ENCODE measurements at regions not wholly inside any gene's neighbourhood (a gene's known extent, or its start where the extent isn't known, plus 50 kb on each side); places are given as distances from the start of the nearest gene placed in this dataset.

DNA sequence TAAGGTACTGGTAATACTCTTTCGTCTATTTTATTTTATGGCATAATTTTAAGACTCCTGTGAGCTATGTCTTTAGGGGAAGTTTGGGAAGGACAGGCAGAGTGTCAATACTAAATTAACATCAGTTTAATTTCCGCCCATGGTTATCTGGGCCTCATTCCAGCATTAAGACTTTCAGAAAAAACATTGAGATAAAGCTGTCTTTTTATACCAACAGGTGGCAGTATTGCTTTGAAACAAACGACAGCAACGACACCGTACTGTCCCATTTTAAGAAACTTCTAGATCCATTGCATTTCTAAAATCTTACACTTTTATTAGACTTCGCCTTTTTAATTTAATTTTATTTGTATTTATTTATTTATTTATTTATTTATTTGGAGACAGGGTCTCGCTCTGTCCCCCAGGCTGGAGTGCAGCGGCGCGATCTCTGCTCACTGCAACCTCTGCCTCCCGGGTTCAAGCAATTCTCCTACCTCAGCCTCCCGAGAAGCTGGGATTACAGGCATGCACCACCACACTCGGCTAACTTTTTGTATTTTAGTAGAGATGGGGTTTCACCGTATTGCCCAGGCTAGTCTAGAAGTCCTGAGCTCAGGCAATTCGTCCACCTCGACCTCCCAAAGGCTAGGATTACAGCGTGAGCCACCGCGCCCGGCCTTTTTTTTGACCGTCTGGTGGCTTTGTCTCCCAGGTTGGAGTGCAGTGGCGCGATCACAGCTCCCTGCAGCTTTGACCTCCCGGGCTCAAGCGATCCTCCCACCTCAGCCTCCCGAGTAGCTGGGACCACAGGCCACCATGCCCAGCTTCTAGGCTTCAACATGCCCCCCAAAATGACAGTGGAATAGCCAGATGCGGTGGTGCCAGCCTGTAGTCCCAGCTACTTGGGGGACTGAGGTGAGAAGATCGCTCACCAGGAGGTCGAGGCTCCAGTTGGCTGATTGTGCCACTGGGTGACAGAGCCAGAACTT is 78.7 kb upstream of the C1GALT1 start (continued):
- TF ChIP-seq, protein P1, sequence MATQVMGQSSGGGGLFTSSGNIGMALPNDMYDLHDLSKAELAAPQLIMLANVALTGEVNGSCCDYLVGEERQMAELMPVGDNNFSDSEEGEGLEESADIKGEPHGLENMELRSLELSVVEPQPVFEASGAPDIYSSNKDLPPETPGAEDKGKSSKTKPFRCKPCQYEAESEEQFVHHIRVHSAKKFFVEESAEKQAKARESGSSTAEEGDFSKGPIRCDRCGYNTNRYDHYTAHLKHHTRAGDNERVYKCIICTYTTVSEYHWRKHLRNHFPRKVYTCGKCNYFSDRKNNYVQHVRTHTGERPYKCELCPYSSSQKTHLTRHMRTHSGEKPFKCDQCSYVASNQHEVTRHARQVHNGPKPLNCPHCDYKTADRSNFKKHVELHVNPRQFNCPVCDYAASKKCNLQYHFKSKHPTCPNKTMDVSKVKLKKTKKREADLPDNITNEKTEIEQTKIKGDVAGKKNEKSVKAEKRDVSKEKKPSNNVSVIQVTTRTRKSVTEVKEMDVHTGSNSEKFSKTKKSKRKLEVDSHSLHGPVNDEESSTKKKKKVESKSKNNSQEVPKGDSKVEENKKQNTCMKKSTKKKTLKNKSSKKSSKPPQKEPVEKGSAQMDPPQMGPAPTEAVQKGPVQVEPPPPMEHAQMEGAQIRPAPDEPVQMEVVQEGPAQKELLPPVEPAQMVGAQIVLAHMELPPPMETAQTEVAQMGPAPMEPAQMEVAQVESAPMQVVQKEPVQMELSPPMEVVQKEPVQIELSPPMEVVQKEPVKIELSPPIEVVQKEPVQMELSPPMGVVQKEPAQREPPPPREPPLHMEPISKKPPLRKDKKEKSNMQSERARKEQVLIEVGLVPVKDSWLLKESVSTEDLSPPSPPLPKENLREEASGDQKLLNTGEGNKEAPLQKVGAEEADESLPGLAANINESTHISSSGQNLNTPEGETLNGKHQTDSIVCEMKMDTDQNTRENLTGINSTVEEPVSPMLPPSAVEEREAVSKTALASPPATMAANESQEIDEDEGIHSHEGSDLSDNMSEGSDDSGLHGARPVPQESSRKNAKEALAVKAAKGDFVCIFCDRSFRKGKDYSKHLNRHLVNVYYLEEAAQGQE (IDR thresholded peaks at IDR 0.05) = no peak

DNA sequence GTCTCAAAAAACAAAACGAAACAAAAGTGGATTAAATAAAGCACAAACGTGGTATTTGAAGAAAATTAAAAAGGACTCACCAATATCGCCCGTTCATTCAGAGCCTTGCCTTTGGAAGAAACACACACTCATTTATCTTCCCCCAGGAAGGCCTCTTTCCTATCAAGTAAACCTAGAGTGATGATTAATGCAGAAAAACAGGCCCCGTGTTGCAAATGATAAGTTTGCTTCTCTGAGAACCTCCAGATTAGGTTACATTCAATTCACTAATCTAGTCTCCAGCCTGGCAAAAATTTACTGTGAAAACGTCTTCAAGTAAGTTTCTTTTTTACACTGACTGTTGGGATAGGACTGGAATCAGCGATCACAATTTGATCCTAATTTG is 78.0 kb upstream of the C1GALT1 start:
- ATAC-seq (no peak), DNase-seq (ENCODE audit: low read depth in 1 of 2, low spot score in 1 of 2) (no peak), FAIRE-seq (no peak)
- POLR2A ChIA-PET = interaction anchor here (1.8 kb wide), 1 partner anchor 78 kb away, joined by 15 read pairs; the partner anchor contains the start of gene C1GALT1
- 65% methylated on average over 7 of the region's 7 CpGs for WGBS (ENCODE audit: missing lambda C conversion rate)
- Histone ChIP-seq H3K4me3 (no peak overlapping the region), H3K27ac (peak overlapping the region in 1 of 2 experiments; percentile 33; a peak in 1 of 6 replicates), H3K4me2 (no peak overlapping the region), H3K4me1 (peaks cover 11% of the 10 kb centered on the region), H3K9me3 (no peaks in the 10 kb centered on the region)
- TF ChIP-seq RARB (CRISPR knock-in tag; IDR thresholded peaks at IDR 0.05) = no peak
- no peak for TF ChIP-seq MAZ (IDR thresholded peaks at IDR 0.05; ENCODE audit: borderline replicate concordance, low read depth, low read length)
- no peak for TF ChIP-seq HOXB13 (CRISPR knock-in tag; IDR thresholded peaks at IDR 0.05; ENCODE audit: low read depth)
- TF ChIP-seq, protein P1 (IDR thresholded peaks at IDR 0.05) = no peak
- no peak for TF ChIP-seq CHD4 (IDR thresholded peaks at IDR 0.05; ENCODE audit: borderline replicate concordance)
- TF ChIP-seq, protein P2, sequence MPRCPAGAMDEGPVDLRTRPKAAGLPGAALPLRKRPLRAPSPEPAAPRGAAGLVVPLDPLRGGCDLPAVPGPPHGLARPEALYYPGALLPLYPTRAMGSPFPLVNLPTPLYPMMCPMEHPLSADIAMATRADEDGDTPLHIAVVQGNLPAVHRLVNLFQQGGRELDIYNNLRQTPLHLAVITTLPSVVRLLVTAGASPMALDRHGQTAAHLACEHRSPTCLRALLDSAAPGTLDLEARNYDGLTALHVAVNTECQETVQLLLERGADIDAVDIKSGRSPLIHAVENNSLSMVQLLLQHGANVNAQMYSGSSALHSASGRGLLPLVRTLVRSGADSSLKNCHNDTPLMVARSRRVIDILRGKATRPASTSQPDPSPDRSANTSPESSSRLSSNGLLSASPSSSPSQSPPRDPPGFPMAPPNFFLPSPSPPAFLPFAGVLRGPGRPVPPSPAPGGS (IDR thresholded peaks at IDR 0.05) = no peak
- TF ChIP-seq ZFP36 (IDR thresholded peaks at IDR 0.05; ENCODE audit: borderline replicate concordance, partially characterized antibody) = no peak
- TF ChIP-seq EP300 (IDR thresholded peaks at IDR 0.05) = no peak
- CTCF ChIA-PET = interaction anchor here (0.6 to 4.0 kb wide), 24 partner anchors 10 to 1192 kb away, joined by 3 to 37 read pairs (median 5); no protein-coding TSS in a partner anchor

DNA sequence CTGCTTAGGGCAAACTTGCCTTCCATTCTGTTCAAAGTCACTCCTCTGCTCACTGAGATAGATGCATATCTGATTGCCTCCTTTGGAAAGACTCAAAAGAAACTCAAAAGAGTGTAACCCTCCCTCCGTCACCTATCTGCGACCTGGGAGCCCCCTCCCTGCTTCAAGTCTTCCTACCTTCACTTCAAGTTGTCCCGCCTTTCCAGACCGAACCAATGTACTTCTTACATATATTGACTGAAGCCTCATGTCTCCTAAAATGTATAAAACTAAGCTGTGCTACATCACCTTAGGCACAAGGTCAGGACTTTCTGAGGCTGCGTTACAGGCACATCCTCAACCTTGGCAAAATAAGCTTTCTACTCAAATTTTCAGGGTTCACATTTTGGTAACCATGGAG is 77.4 kb upstream of the C1GALT1 start:
- Histone ChIP-seq H3K9me3 (no peaks in the 10 kb centered on the region), H3K27ac (no peak overlapping the region), H3K4me3 (no peak overlapping the region), H3K4me2 (no peak overlapping the region), H3K4me1 (peaks cover 4% of the 10 kb centered on the region; the same call in 1 of the 3 replicates)
- DNase-seq (ENCODE audit: low read depth in 1 of 2, low spot score in 1 of 2) = no peak
- no peak for ATAC-seq
- TF ChIP-seq ZNF302 (CRISPR knock-in tag; IDR thresholded peaks at IDR 0.05) = no peak
- WGBS (ENCODE audit: missing lambda C conversion rate) = 76% methylated on average over 5 of the region's 5 CpGs
- CTCF ChIA-PET = interaction anchor here (0.8 to 4.0 kb wide), 7 partner anchors 9 to 319 kb away, joined by 3 to 31 read pairs (median 4); no protein-coding TSS in a partner anchor
- POLR2A ChIA-PET = interaction anchor here (0.5 kb wide), 1 partner anchor 387 kb away, joined by 5 read pairs; no protein-coding TSS in a partner anchor
- FAIRE-seq = no peak

All from A549 (cell line).